Duodenal mucosa (tissue), 2 donors: ENCODE measurements at regions not wholly inside any gene's neighbourhood (a gene's known extent, or its start where the extent isn't known, plus 50 kb on each side); places are given as distances from the start of the nearest gene placed in this dataset.
"Not testable (repeated sequence)": the region's sequence is repeated elsewhere in the genome, so short reads cannot be mapped to it uniquely, and the experiment has no call there.

Experiments used
- H3K27ac ChIP-seq: one replicate; pipeline ENCODE4 v1.7.0; 2013; ENCODE audit warnings: low read depth, low read length
- H3K27me3 ChIP-seq, 2 donors: one replicate each; pipeline ENCODE4 v1.7.0; 2013; ENCODE audit warnings: low read length in 2 of 2, control low read depth in 1 of 2; ENCODE audit not compliant: insufficient read depth in 2 of 2, control insufficient read depth in 1 of 2
- H3K36me3 ChIP-seq, 2 donors: one replicate each; pipeline ENCODE4 v1.7.0; 2013; ENCODE audit warnings: low read length in 2 of 2, control low read depth in 1 of 2; ENCODE audit not compliant: insufficient read depth in 2 of 2, control insufficient read depth in 1 of 2
- H3K4me1 ChIP-seq, 2 donors: one replicate each; pipeline ENCODE4 v1.7.0; 2013; ENCODE audit warnings: low read length in 2 of 2, control low read depth in 1 of 2; ENCODE audit not compliant: insufficient read depth in 2 of 2, control insufficient read depth in 1 of 2
- H3K4me3 ChIP-seq, 2 donors: one replicate each; pipeline ENCODE4 v1.7.0; 2013; ENCODE audit warnings: low read length in 2 of 2, low read depth in 1 of 2
- H3K9ac ChIP-seq, 2 donors: one replicate each; pipeline ENCODE4 v1.7.0; 2013; ENCODE audit warnings: low read length in 2 of 2, low read depth in 1 of 2
- H3K9me3 ChIP-seq, 2 donors: one replicate each; pipeline ENCODE4 v1.7.0; 2013; ENCODE audit warnings: low read length in 2 of 2, control low read depth in 1 of 2; ENCODE audit not compliant: control insufficient read depth in 1 of 2

- Histone ChIP-seq H3K4me3 (no peak overlapping the region), H3K9me3 (no peaks in the 10 kb centered on the region), H3K27ac (no peak overlapping the region), H3K4me1 (no peaks in the 10 kb centered on the region), H3K36me3 (no peaks in the 10 kb centered on the region), H3K27me3 (no peaks in the 10 kb centered on the region), H3K9ac (no peak overlapping the region)
These were observed 289.9 kb upstream of the ATP11B start for GRCh38 chr3:182503401-182503800.

- H3K9ac ChIP-seq, result no peak overlapping the region
- H3K27ac ChIP-seq, result no peak overlapping the region
- no peaks in the 10 kb centered on the region for H3K4me1 ChIP-seq
- H3K4me3 ChIP-seq, result no peak overlapping the region
- H3K27me3 ChIP-seq, result no peaks in the 10 kb centered on the region
- H3K9me3 ChIP-seq, result no peaks in the 10 kb centered on the region
- H3K36me3 ChIP-seq, result no peaks in the 10 kb centered on the region
These were observed 284.2 kb upstream of the ATP11B start for GRCh38 chr3:182508919-182509711.

- no peak overlapping the region for H3K9ac ChIP-seq
- H3K36me3 ChIP-seq, result no peaks in the 10 kb centered on the region
- no peaks in the 10 kb centered on the region for H3K27me3 ChIP-seq
- H3K9me3 ChIP-seq, result no peaks in the 10 kb centered on the region
- H3K4me3 ChIP-seq, result no peak overlapping the region
- no peak overlapping the region for H3K27ac ChIP-seq
- no peaks in the 10 kb centered on the region for H3K4me1 ChIP-seq
These were observed 283.4 kb upstream of the ATP11B start for GRCh38 chr3:182509844-182510460.

- no peak overlapping the region for H3K9ac ChIP-seq
- no peak overlapping the region for H3K27ac ChIP-seq
- no peaks in the 10 kb centered on the region for H3K36me3 ChIP-seq
- H3K9me3 ChIP-seq, result no peaks in the 10 kb centered on the region
- no peaks in the 10 kb centered on the region for H3K4me1 ChIP-seq
- H3K27me3 ChIP-seq, result no peaks in the 10 kb centered on the region
- no peak overlapping the region for H3K4me3 ChIP-seq
These were observed 278.9 kb upstream of the ATP11B start for GRCh38 chr3:182514236-182514964.

GRCh38 chr3:182516597-182517336, 276.5 kb upstream of the ATP11B start:
- H3K9ac ChIP-seq, result no peak overlapping the region
- no peaks in the 10 kb centered on the region for H3K27me3 ChIP-seq
- H3K27ac ChIP-seq, result no peak overlapping the region
- no peaks in the 10 kb centered on the region for H3K4me1 ChIP-seq
- no peak overlapping the region for H3K4me3 ChIP-seq
- no peaks in the 10 kb centered on the region for H3K36me3 ChIP-seq
- no peaks in the 10 kb centered on the region for H3K9me3 ChIP-seq

- Histone ChIP-seq H3K36me3 (no peaks in the 10 kb centered on the region), H3K4me3 (no peak overlapping the region), H3K27ac (no peak overlapping the region)
These were observed 273.7 kb upstream of the ATP11B start for GRCh38 chr3:182519569-182519968.

GRCh38 chr3:182521339-182521738, 272.0 kb upstream of the ATP11B start:
- no peak overlapping the region for H3K9ac ChIP-seq
- no peaks in the 10 kb centered on the region for H3K36me3 ChIP-seq
- H3K4me3 ChIP-seq, result no peak overlapping the region
- H3K4me1 ChIP-seq, result no peaks in the 10 kb centered on the region
- no peaks in the 10 kb centered on the region for H3K9me3 ChIP-seq
- no peaks in the 10 kb centered on the region for H3K27me3 ChIP-seq
- H3K27ac ChIP-seq, result no peak overlapping the region

More at GRCh38 chr3:182519569-182519968, 273.7 kb upstream of the ATP11B start:
- H3K4me1 ChIP-seq, result no peaks in the 10 kb centered on the region
- no peak overlapping the region for H3K9ac ChIP-seq
- H3K27me3 ChIP-seq, result no peaks in the 10 kb centered on the region
- no peaks in the 10 kb centered on the region for H3K9me3 ChIP-seq

GRCh38 chr3:182523424-182523823, 269.9 kb upstream of the ATP11B start:
- H3K4me3 ChIP-seq, H3K27me3 ChIP-seq, H3K27ac ChIP-seq, H3K4me1 ChIP-seq, H3K9ac ChIP-seq, H3K9me3 ChIP-seq, H3K36me3 ChIP-seq: not testable (repeated sequence)

GRCh38 chr3:182523836-182524235, 269.5 kb upstream of the ATP11B start:
- H3K27ac ChIP-seq, result no peak overlapping the region
- H3K9me3 ChIP-seq, result no peaks in the 10 kb centered on the region

More at GRCh38 chr3:182523836-182524235, 269.5 kb upstream of the ATP11B start:
- no peak overlapping the region for H3K9ac ChIP-seq
- H3K4me1 ChIP-seq, result no peaks in the 10 kb centered on the region
- no peaks in the 10 kb centered on the region for H3K36me3 ChIP-seq
- H3K27me3 ChIP-seq, result no peaks in the 10 kb centered on the region
- no peak overlapping the region for H3K4me3 ChIP-seq
